Heart right ventricle (tissue), 16 donors: ENCODE measurements at regions not wholly inside any gene's neighbourhood (a gene's known extent, or its start where the extent isn't known, plus 50 kb on each side); places are given as distances from the start of the nearest gene placed in this dataset.

Experiments
- ATAC-seq, 8 donors: fragments of 200-7000 bp; cut with Tn5 transposase; one replicate each; pipeline ENCODE4 v1.9.1; 2020; ENCODE audit warnings: mild to moderate bottlenecking in 8 of 8, moderate library complexity in 8 of 8, moderate number of reproducible peaks in 1 of 8
- DNase-seq, 2 donors: peaks; one replicate each; pipeline ENCODE4 v3.0.0-alpha.2; 2020
- H3K27ac ChIP-seq, 10 donors: fragments of 200-600 bp; sonication (generic) in 2 of 10; one replicate each; pipeline versions ENCODE4 v1.5.0 to v1.8.0; 2020 to 2022; ENCODE audit warnings: mild to moderate bottlenecking in 3 of 10
- H3K27me3 ChIP-seq, 7 donors: fragments of 200-600 bp; one replicate each; pipeline ENCODE4 v1.8.0; 2021 to 2022; ENCODE audit warnings: mild to moderate bottlenecking in 2 of 7
- H3K36me3 ChIP-seq, 9 donors: fragments of 200-600 bp; sonication (generic) in 1 of 9; one replicate each; pipeline versions ENCODE4 v1.5.0 to v1.8.0; 2020 to 2022; ENCODE audit warnings: mild to moderate bottlenecking in 2 of 9
- H3K4me1 ChIP-seq, 9 donors: fragments of 200-600 bp; sonication (generic) in 1 of 9; one replicate each; pipeline versions ENCODE4 v1.5.0 to v1.8.0; 2020 to 2022; ENCODE audit warnings: mild to moderate bottlenecking in 4 of 9
- H3K4me3 ChIP-seq, 10 donors: fragments of 200-600 bp; sonication (generic) in 2 of 10; one replicate each; pipeline versions ENCODE4 v1.5.0 to v1.8.0; 2020 to 2022; ENCODE audit warnings: mild to moderate bottlenecking in 7 of 10, moderate library complexity in 2 of 10
- H3K9me3 ChIP-seq, 11 donors: fragments of 200-600 bp in 10 of 11; sonication (generic) in 2 of 11; one replicate each; pipeline versions ENCODE4 v1.5.0 to v1.8.0; 2013 to 2022; ENCODE audit warnings: mild to moderate bottlenecking in 2 of 11, control low read depth in 1 of 11, moderate library complexity in 1 of 11
- WGBS, 2 donors: extraction: QIAGEN DNeasy Blood & Tissue Kit; methylation state at CpG; one replicate each; pipeline ENCODE4 v1.1.7; 2013; ENCODE audit warnings: inconsistent platforms in 1 of 2; 5-methylcytosine and 5-hydroxymethylcytosine counted together
- intact Hi-C, 10 donors: fragments of 100-400 bp; cut with DNase I; formaldehyde crosslinking; loops; one replicate each; pipeline versions ENCODE4 v1.11.1 to v1.14.2; 2022
- TF ChIP-seq, protein P1 (sequence below), 9 donors: fragments of 200-600 bp; sonication (generic) in 2 of 9; IDR thresholded peaks; one replicate each; pipeline versions ENCODE4 v1.5.0 to v1.8.0; 2021 to 2022; ENCODE audit warnings: antibody characterized with exemption in 9 of 9, mild to moderate bottlenecking in 5 of 9, moderate library complexity in 1 of 9
- donor health status: Arrhythmogenic right ventricular cardiomyopathy.
- donor health status: ischemic (EF 13 %, LVEDD 7.1; RV severe dilation, severe dysfunction).
- donor health status: healthy with polysubstance abuse.
- donor health status: DM: no; HTN: yes; CAD: no.
- donor health status: DM: no; HTN: no; CAD: no.
- donor health status: ischemic (EF 25% LVEDD 6.9; RV normal size, moderate dysfunction).
- donor health status: ischemic (EF 25% LVEDD 5.7; RV mildly dilated, moderate dysfunction).
- donor health status: healthy.
- donor health status: DM: yes; HTN: yes; CAD: no.
- donor health status: Ischemic cardiomyopathy.
- donor health status: ischemic (EF 35%, LVEDD 5.7; RV mildly dilated, moderate dysfunction).
- donor health status: nonischemic (EF 11% LVEDD 7.7; RV severe dilation, severe dysfunction).
- donor health status: DM: yes; HTN: yes; CAD: no.
- donor health status: PGD.
- donor health status: ischemic (EF 29% LVEDD 5.4; RV normal size, mild dysfunction).
- donor health status: nonischemic (EF 23%, LVEDD 6.1; RV moderate dilation, normal function).

- no peaks in the 10 kb centered on the region for H3K36me3 ChIP-seq
- H3K9me3 ChIP-seq = peaks cover 0 to 4% (median 0%) of the 10 kb centered on the region in 11 donors
- no peak for ATAC-seq
- intact Hi-C loops = no loop called here
- peaks cover 0 to 5% (median 0%) of the 10 kb centered on the region in 9 donors for H3K4me1 ChIP-seq
- no peaks in the 10 kb centered on the region for H3K27me3 ChIP-seq
- WGBS, 2 donors = 64 to 69% methylated on average over 2 of the region's 2 CpGs
- no peak overlapping the region for H3K27ac ChIP-seq
- DNase-seq = no peak
- H3K4me3 ChIP-seq = no peak overlapping the region
- TF ChIP-seq, protein P1, sequence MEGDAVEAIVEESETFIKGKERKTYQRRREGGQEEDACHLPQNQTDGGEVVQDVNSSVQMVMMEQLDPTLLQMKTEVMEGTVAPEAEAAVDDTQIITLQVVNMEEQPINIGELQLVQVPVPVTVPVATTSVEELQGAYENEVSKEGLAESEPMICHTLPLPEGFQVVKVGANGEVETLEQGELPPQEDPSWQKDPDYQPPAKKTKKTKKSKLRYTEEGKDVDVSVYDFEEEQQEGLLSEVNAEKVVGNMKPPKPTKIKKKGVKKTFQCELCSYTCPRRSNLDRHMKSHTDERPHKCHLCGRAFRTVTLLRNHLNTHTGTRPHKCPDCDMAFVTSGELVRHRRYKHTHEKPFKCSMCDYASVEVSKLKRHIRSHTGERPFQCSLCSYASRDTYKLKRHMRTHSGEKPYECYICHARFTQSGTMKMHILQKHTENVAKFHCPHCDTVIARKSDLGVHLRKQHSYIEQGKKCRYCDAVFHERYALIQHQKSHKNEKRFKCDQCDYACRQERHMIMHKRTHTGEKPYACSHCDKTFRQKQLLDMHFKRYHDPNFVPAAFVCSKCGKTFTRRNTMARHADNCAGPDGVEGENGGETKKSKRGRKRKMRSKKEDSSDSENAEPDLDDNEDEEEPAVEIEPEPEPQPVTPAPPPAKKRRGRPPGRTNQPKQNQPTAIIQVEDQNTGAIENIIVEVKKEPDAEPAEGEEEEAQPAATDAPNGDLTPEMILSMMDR (IDR thresholded peaks at IDR 0.05) = no peak
These were observed 51.2 kb upstream of the LSM8 start for GRCh38 chr7:118132764-118133163.
